ENCODE measurements at regions not wholly inside any gene's neighbourhood (a gene's known extent, or its start where the extent isn't known, plus 50 kb on each side); places are given as distances from the start of the nearest gene placed in this dataset.
A peak's percentile ranks its signal among the peaks of the same experiment; 100 is the strongest.

- no peak for DNase-seq (ENCODE audit: low read depth)
These were observed 113.8 kb upstream of the ARMC2 start for GRCh38 chr6:108734271-108734922.

- peak; percentile 78 for DNase-seq (ENCODE audit: low read depth)
These were observed 112.8 kb upstream of the ARMC2 start for GRCh38 chr6:108735310-108736001.

GRCh38 chr6:108736002-108736361, 112.2 kb upstream of the ARMC2 start:
- DNase-seq (ENCODE audit: low read depth) = no peak

- DNase-seq (ENCODE audit: low read depth) = peak; percentile 89
These were observed 111.4 kb upstream of the ARMC2 start for GRCh38 chr6:108736832-108737231.

- DNase-seq (ENCODE audit: low read depth) = peak; percentile 76
These were observed 110.4 kb upstream of the ARMC2 start for GRCh38 chr6:108737594-108738546.

GRCh38 chr6:108738684-108739416, 109.4 kb upstream of the ARMC2 start:
- DNase-seq (ENCODE audit: low read depth) = no peak

GRCh38 chr6:108739496-108740330, 108.5 kb upstream of the ARMC2 start:
- DNase-seq (ENCODE audit: low read depth) = no peak

GRCh38 chr6:108741331-108741989, 106.8 kb upstream of the ARMC2 start:
- DNase-seq (ENCODE audit: low read depth) = no peak

- no peak for DNase-seq (ENCODE audit: low read depth)
These were observed 106.2 kb upstream of the ARMC2 start for GRCh38 chr6:108742041-108742440.

GRCh38 chr6:108744244-108744972, 103.8 kb upstream of the ARMC2 start:
- DNase-seq (ENCODE audit: low read depth) = no peak

GRCh38 chr6:108744996-108745395, 103.2 kb upstream of the ARMC2 start:
- DNase-seq (ENCODE audit: low read depth) = no peak

GRCh38 chr6:108745664-108746336, 102.4 kb upstream of the ARMC2 start:
- DNase-seq (ENCODE audit: low read depth) = no peak

- peak; percentile 45 for DNase-seq (ENCODE audit: low read depth)
These were observed 101.9 kb upstream of the ARMC2 start for GRCh38 chr6:108746366-108746765.

GRCh38 chr6:108746836-108747575, 101.2 kb upstream of the ARMC2 start:
- DNase-seq (ENCODE audit: low read depth) = no peak

- no peak for DNase-seq (ENCODE audit: low read depth)
These were observed 100.2 kb upstream of the ARMC2 start for GRCh38 chr6:108748055-108748454.

- DNase-seq (ENCODE audit: low read depth) = no peak
These were observed 99.3 kb upstream of the ARMC2 start for GRCh38 chr6:108748959-108749358.

GRCh38 chr6:108750801-108751200, 97.4 kb upstream of the ARMC2 start:
- no peak for DNase-seq (ENCODE audit: low read depth)

- no peak for DNase-seq (ENCODE audit: low read depth)
These were observed 96.9 kb upstream of the ARMC2 start for GRCh38 chr6:108751282-108751681.
